ENCODE measurements at regions not wholly inside any gene's neighbourhood (a gene's known extent, or its start where the extent isn't known, plus 50 kb on each side); places are given as distances from the start of the nearest gene placed in this dataset.

- H3K27ac ChIP-seq = no peak overlapping the region
- H3K9me2 ChIP-seq (ENCODE audit: insufficient read depth) = no peaks in the 10 kb centered on the region
- no peaks in the 10 kb centered on the region for H4K20me1 ChIP-seq (ENCODE audit: insufficient read depth)
- no peaks in the 10 kb centered on the region for H3K79me2 ChIP-seq (ENCODE audit: low read depth)
- no TSS peak for BruUV-seq (replicated peaks)
- ChIA-PET CTCF (no interaction called here), POLR2A (ENCODE audit: unreplicated experiment) (no interaction called here)
- DNase-seq = no peak
- no peaks in the 10 kb centered on the region for H3K4me1 ChIP-seq (replicated peaks; ENCODE audit: insufficient read depth)
- no peak overlapping the region for H2AFZ ChIP-seq
- H3K4me2 ChIP-seq = no peak overlapping the region
- no peak overlapping the region for H3K4me3 ChIP-seq
- TF ChIP-seq CTCF (conservative IDR thresholded peaks at IDR 0.05) (no peak), EZH2 (IDR thresholded peaks at IDR 0.05; ENCODE audit: low read depth) (no peak)
- intact Hi-C loops (cut with micrococcal nuclease; ENCODE audit: unreplicated experiment) = no loop called here
- no peaks in the 10 kb centered on the region for H3K9me3 ChIP-seq (ENCODE audit: insufficient read depth, low read depth)
- no peaks in the 10 kb centered on the region for H3K36me3 ChIP-seq (ENCODE audit: low read depth)
- H3F3A ChIP-seq (ENCODE audit: insufficient read depth, low read depth) = no peaks in the 10 kb centered on the region
- no peaks in the 10 kb centered on the region for H3K27me3 ChIP-seq (ENCODE audit: insufficient read depth, low read depth)
Observed at GRCh38 chr2:37858725-37859267, 66.3 kb upstream of the RMDN2 start.

- H3K9me2 ChIP-seq (ENCODE audit: insufficient read depth) = no peaks in the 10 kb centered on the region
- no peak overlapping the region for H3K4me2 ChIP-seq
- POLR2A ChIA-PET (ENCODE audit: unreplicated experiment) = no interaction called here
- H3K79me2 ChIP-seq (ENCODE audit: low read depth) = no peaks in the 10 kb centered on the region
- no peaks in the 10 kb centered on the region for H3K4me1 ChIP-seq (replicated peaks; ENCODE audit: insufficient read depth)
- TF ChIP-seq EZH2 (IDR thresholded peaks at IDR 0.05; ENCODE audit: low read depth) (no peak), CTCF (conservative IDR thresholded peaks at IDR 0.05) (no peak)
- intact Hi-C loops (cut with micrococcal nuclease; ENCODE audit: unreplicated experiment) = no loop called here
- CTCF ChIA-PET = no interaction called here
- H4K20me1 ChIP-seq (ENCODE audit: insufficient read depth) = no peaks in the 10 kb centered on the region
- no peaks in the 10 kb centered on the region for H3K9me3 ChIP-seq (ENCODE audit: insufficient read depth, low read depth)
- no TSS peak for BruUV-seq (replicated peaks)
- H3K4me3 ChIP-seq = no peak overlapping the region
- no peak overlapping the region for H2AFZ ChIP-seq
- no peaks in the 10 kb centered on the region for H3K36me3 ChIP-seq (ENCODE audit: low read depth)
- no peak for DNase-seq
- H3K27me3 ChIP-seq (ENCODE audit: insufficient read depth, low read depth) = no peaks in the 10 kb centered on the region
- H3K27ac ChIP-seq = no peak overlapping the region
- H3F3A ChIP-seq (ENCODE audit: insufficient read depth, low read depth) = no peaks in the 10 kb centered on the region
Observed at GRCh38 chr2:37862620-37863019, 62.5 kb upstream of the RMDN2 start.

GRCh38 chr2:37864217-37864616 lies 60.9 kb upstream of the RMDN2 start:
- H3K4me3 ChIP-seq = no peak overlapping the region
- no peak overlapping the region for H2AFZ ChIP-seq
- no peaks in the 10 kb centered on the region for H3K4me1 ChIP-seq (replicated peaks; ENCODE audit: insufficient read depth)
- ChIA-PET POLR2A (ENCODE audit: unreplicated experiment) (no interaction called here), CTCF (no interaction called here)
- intact Hi-C loops (cut with micrococcal nuclease; ENCODE audit: unreplicated experiment) = no loop called here
- no peaks in the 10 kb centered on the region for H3K9me3 ChIP-seq (ENCODE audit: insufficient read depth, low read depth)
- no peak for DNase-seq
- no peak overlapping the region for H3K27ac ChIP-seq
- H4K20me1 ChIP-seq (ENCODE audit: insufficient read depth) = no peaks in the 10 kb centered on the region
- H3K4me2 ChIP-seq = no peak overlapping the region
- TF ChIP-seq CTCF (conservative IDR thresholded peaks at IDR 0.05) = no peak
- TF ChIP-seq EZH2 (IDR thresholded peaks at IDR 0.05; ENCODE audit: low read depth) = no peak
- H3K79me2 ChIP-seq (ENCODE audit: low read depth) = no peaks in the 10 kb centered on the region
- H3K27me3 ChIP-seq (ENCODE audit: insufficient read depth, low read depth) = no peaks in the 10 kb centered on the region
- no peaks in the 10 kb centered on the region for H3K36me3 ChIP-seq (ENCODE audit: low read depth)
- no peaks in the 10 kb centered on the region for H3K9me2 ChIP-seq (ENCODE audit: insufficient read depth)
- no TSS peak for BruUV-seq (replicated peaks)
- H3F3A ChIP-seq (ENCODE audit: insufficient read depth, low read depth) = no peaks in the 10 kb centered on the region
